ES-I3 (cell line): ENCODE measurements at regions not wholly inside any gene's neighbourhood (a gene's known extent, or its start where the extent isn't known, plus 50 kb on each side); places are given as distances from the start of the nearest gene placed in this dataset.
"Not testable (repeated sequence)": the region's sequence is repeated elsewhere in the genome, so short reads cannot be mapped to it uniquely, and the experiment has no call there.

Experiments
- H3K36me3 ChIP-seq: 2 replicates; pipeline ENCODE4 v1.6.1; 2013; ENCODE audit warnings: mild to moderate bottlenecking, low read length, control low read depth, moderate library complexity; ENCODE audit not compliant: insufficient read depth
- H3K4me1 ChIP-seq: 2 replicates; pipeline ENCODE4 v1.6.1; 2013; ENCODE audit warnings: mild to moderate bottlenecking, control low read depth, low read length; ENCODE audit not compliant: insufficient read depth
- H3K9ac ChIP-seq: 2 replicates; pipeline ENCODE4 v1.6.1; 2013; ENCODE audit warnings: low read depth, mild to moderate bottlenecking, low read length, moderate library complexity
- H3K9me3 ChIP-seq: 2 replicates; pipeline ENCODE4 v1.6.1; 2013; ENCODE audit warnings: mild to moderate bottlenecking, low read length, moderate library complexity; ENCODE audit not compliant: control insufficient read depth, insufficient read depth

- H3K9me3 ChIP-seq, result no peaks in the 10 kb centered on the region
- H3K36me3 ChIP-seq, result no peaks in the 10 kb centered on the region
- no peaks in the 10 kb centered on the region for H3K4me1 ChIP-seq
- H3K9ac ChIP-seq, result no peak overlapping the region
These were observed 145.6 kb downstream of the SMIM20 start for GRCh38 chr4:26059391-26060154.

DNA sequence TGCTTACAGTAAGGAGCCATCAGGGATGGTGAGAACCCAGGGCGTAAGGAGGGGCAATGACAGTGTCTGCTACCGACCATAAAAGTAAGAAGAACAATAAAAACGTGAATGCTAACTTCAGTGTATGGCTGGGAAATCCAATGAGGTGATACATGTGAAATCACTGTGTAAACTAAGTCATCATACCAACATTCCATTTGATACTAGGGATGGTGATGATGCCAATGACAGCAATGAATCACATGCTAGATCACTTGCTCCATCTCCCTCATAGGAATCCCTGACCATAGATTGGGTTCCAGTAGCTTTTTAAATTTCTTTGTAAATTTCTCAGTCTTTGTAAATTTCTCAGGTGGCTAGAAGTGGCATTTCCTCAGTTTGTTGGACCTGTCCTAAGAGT is 146.3 kb downstream of the SMIM20 start:
- no peaks in the 10 kb centered on the region for H3K36me3 ChIP-seq
- no peak overlapping the region for H3K9ac ChIP-seq
- H3K9me3 ChIP-seq, result no peaks in the 10 kb centered on the region
- 0 out of 2 replicates have a peak, but pooled peaks cover 2% of the 10 kb centered on the region for H3K4me1 ChIP-seq

- no peak overlapping the region for H3K9ac ChIP-seq
- H3K36me3 ChIP-seq, result no peaks in the 10 kb centered on the region
- no peaks in the 10 kb centered on the region for H3K9me3 ChIP-seq
- H3K4me1 ChIP-seq, result 0 out of 2 replicates have a peak, but pooled peaks cover 2% of the 10 kb centered on the region
These were observed 147.4 kb downstream of the SMIM20 start for GRCh38 chr4:26061248-26061986.

DNA sequence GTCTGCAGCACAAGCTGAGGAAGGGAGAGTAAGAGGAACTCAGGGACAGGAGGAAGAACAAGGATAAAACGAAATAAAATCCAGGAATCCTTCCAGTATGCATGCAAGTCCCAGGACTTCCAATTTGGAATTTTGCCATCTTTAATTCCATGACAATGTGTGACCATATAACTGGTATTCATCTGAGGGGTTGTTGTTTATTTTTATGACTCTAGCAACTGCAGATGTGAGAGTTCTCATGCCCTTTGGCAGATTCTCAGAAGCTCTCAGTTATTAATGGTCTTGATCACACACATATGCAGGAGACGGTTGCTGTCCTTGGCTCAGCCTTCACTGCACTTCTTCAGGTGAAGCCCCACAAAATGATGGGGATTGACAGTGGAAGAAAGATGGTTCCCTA is 148.2 kb downstream of the SMIM20 start:
- no peaks in the 10 kb centered on the region for H3K36me3 ChIP-seq
- no peak overlapping the region for H3K9ac ChIP-seq
- H3K9me3 ChIP-seq, result no peaks in the 10 kb centered on the region
- 0 out of 2 replicates have a peak, but pooled peaks cover 2% of the 10 kb centered on the region for H3K4me1 ChIP-seq

GRCh38 chr4:26064009-26064408 is 150.0 kb downstream of the SMIM20 start:
- not testable (repeated sequence) for H3K36me3 ChIP-seq, H3K4me1 ChIP-seq, H3K9me3 ChIP-seq, H3K9ac ChIP-seq

- no peaks in the 10 kb centered on the region for H3K9me3 ChIP-seq
- no peaks in the 10 kb centered on the region for H3K36me3 ChIP-seq
- H3K4me1 ChIP-seq, result peaks cover 2% of the 10 kb centered on the region; the same call in 1 of the 2 replicates
- no peak overlapping the region for H3K9ac ChIP-seq
These were observed 151.8 kb downstream of the SMIM20 start for GRCh38 chr4:26065833-26066232.

- Histone ChIP-seq H3K9me3 (no peaks in the 10 kb centered on the region), H3K9ac (no peak overlapping the region), H3K36me3 (no peaks in the 10 kb centered on the region), H3K4me1 (peaks cover 2% of the 10 kb centered on the region; the same call in 1 of the 2 replicates)
These were observed 153.0 kb downstream of the SMIM20 start for GRCh38 chr4:26067035-26067434.

DNA sequence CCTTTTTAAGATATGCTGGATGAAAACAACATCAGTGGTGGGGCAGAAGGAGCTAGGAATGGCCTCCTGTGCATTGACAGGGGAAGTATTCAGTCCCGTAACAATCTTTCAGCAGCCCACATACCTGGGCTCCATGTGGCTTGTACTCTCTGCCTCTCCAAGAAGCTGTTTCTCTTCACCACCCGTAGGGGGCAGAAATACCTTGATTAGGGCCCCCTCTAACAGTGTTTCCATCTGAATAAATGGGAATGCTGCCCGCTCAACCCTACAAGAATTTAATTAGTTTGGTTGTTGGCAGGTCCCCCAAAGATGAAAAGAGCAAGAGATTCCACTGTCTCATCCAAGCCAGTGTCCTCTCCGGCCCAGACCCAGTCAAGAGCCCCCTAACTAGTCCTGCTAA is 155.2 kb downstream of the SMIM20 start:
- Histone ChIP-seq H3K9me3 (no peaks in the 10 kb centered on the region), H3K36me3 (no peaks in the 10 kb centered on the region), H3K9ac (no peak overlapping the region), H3K4me1 (peaks cover 2% of the 10 kb centered on the region; the same call in 1 of the 2 replicates)

DNA sequence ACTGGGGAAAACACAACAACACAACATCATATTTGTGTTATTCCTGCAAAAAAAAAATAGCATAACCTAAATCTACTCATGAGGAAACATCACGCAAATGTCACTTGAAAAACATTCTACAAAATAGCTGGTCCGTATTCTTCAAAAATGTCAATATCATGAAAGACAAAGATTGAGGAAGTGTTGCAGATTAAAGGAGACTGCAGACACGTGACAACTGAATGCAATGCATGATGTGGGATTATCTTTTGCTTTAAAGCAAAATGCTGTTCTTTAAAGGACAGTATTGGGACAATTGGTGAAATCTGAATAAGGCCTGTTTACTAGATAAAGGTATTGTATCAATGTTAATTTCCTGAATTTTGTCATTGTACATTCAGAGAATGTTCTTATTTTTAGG is 157.7 kb downstream of the SMIM20 start:
- no peaks in the 10 kb centered on the region; the same call in 1 of the 2 replicates for H3K4me1 ChIP-seq
- H3K9me3 ChIP-seq, result no peaks in the 10 kb centered on the region
- no peaks in the 10 kb centered on the region for H3K36me3 ChIP-seq
- H3K9ac ChIP-seq, result no peak overlapping the region

- no peak overlapping the region for H3K9ac ChIP-seq
- H3K4me1 ChIP-seq, result no peaks in the 10 kb centered on the region; the same call in 1 of the 2 replicates
- H3K9me3 ChIP-seq, result no peaks in the 10 kb centered on the region
- no peaks in the 10 kb centered on the region for H3K36me3 ChIP-seq
These were observed 160.0 kb downstream of the SMIM20 start for GRCh38 chr4:26073886-26074560.

DNA sequence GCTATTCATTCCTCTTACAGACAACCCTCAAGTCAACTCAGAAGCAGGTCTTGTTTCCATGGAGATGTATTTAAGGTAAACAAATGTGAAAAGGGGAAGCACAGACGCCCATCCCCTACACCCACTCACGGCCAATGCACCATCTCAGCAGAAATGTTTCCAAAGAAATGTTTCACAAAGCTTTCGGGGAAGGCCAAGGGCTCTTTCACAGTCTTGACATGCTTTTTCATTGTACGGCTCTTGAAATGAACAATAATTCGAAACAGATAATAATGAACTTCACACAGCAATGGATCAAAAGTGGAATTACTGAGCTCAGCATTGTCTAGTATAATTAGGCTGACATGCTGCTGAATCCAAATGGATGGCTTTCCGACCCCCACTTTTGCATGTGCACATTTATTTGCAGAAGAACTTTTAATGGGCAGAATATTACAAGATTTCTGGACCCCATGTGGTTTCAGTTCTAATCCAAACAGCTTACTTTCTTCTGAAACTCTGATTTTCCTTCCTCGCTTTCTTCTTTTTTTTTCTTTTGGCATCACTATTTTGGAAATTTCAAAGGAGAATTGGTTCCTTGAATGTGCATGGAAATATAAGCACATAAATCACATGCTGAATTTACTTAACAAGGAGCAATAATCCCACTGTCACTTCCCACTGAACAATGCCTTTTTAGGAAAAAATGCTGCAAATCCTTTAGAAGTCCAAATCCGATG is 160.9 kb downstream of the SMIM20 start:
- no peaks in the 10 kb centered on the region for H3K9me3 ChIP-seq
- no peaks in the 10 kb centered on the region for H3K4me1 ChIP-seq
- H3K36me3 ChIP-seq, result no peaks in the 10 kb centered on the region
- H3K9ac ChIP-seq, result no peak overlapping the region

- H3K9ac ChIP-seq, result no peak overlapping the region
These were observed 161.6 kb downstream of the SMIM20 start for GRCh38 chr4:26075583-26075982.

DNA sequence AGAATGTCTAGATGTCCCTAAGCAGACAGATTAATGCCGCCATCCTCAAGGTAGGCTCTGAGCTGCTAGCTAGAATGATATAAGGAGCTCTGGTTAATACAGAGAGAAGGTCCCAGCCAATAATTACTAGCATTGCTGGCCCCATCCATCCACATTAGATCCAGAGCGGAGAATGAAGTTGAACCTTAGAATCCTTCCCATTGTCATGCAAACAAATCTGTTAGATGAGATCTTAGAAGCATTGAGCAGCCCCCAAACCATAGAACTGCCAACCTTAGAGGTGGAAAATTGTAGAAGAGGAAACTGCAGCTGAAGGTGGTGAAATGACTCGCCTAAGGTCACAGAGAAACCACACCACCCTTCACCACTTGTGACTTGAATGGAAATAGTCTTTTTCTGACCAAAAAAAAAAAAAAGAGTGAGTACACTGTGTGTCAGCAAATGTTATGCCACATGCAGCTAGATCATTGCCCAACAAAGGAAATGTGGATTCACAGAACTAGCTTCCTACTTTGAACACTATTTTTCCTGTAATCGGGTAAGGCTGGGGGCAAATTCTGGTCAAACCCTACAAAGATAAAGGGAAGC is 162.1 kb downstream of the SMIM20 start:
- H3K9me3 ChIP-seq, result no peaks in the 10 kb centered on the region
- no peak overlapping the region for H3K9ac ChIP-seq
- no peaks in the 10 kb centered on the region for H3K4me1 ChIP-seq
- no peaks in the 10 kb centered on the region for H3K36me3 ChIP-seq

More at GRCh38 chr4:26075583-26075982, 161.6 kb downstream of the SMIM20 start:
- Histone ChIP-seq H3K4me1 (no peaks in the 10 kb centered on the region), H3K36me3 (no peaks in the 10 kb centered on the region), H3K9me3 (no peaks in the 10 kb centered on the region)

- no peaks in the 10 kb centered on the region for H3K4me1 ChIP-seq
- H3K36me3 ChIP-seq, result no peaks in the 10 kb centered on the region
- no peak overlapping the region for H3K9ac ChIP-seq
- no peaks in the 10 kb centered on the region for H3K9me3 ChIP-seq
These were observed 162.9 kb downstream of the SMIM20 start for GRCh38 chr4:26076896-26077295.
